H9 (cell line): ENCODE measurements at regions not wholly inside any gene's neighbourhood (a gene's known extent, or its start where the extent isn't known, plus 50 kb on each side); places are given as distances from the start of the nearest gene placed in this dataset.

Experiments
- DNase-seq: peaks from one replicate; pipeline ENCODE4 v3.0.0-alpha.2; 2017
- H2AFZ ChIP-seq: one replicate; pipeline ENCODE4 v1.6.1; 2013; ENCODE audit warnings: mild to moderate bottlenecking, low read length, control low read depth, moderate library complexity
- H2AK5ac ChIP-seq: 2 replicates; pipeline ENCODE4 v1.6.1; 2013; ENCODE audit warnings: low read length, control low read depth, mixed read lengths; ENCODE audit not compliant: insufficient read length
- H2BK120ac ChIP-seq: one replicate; pipeline ENCODE4 v1.6.1; 2013; ENCODE audit warnings: low read depth, mild to moderate bottlenecking, low read length, control low read depth, inconsistent platforms; ENCODE audit not compliant: poor library complexity, severe bottlenecking
- H2BK12ac ChIP-seq: 2 replicates; pipeline ENCODE4 v1.6.1; 2013; ENCODE audit warnings: low read length, control low read depth, mixed read lengths, low read depth; ENCODE audit not compliant: insufficient read length
- H2BK15ac ChIP-seq: 2 replicates; pipeline ENCODE4 v1.6.1; 2013; ENCODE audit warnings: low read depth, low read length, control low read depth
- H2BK20ac ChIP-seq: one replicate; pipeline ENCODE4 v1.6.1; 2013; ENCODE audit warnings: low read depth, mild to moderate bottlenecking, low read length, control low read depth, inconsistent platforms; ENCODE audit not compliant: poor library complexity, severe bottlenecking
- H2BK5ac ChIP-seq: 2 replicates; pipeline ENCODE4 v1.6.1; 2013; ENCODE audit warnings: low read length, control low read depth, mixed read lengths; ENCODE audit not compliant: insufficient read length
- H3K14ac ChIP-seq: 2 replicates; pipeline ENCODE4 v1.6.1; 2013; ENCODE audit warnings: low read length, control low read depth; ENCODE audit not compliant: insufficient read depth
- H3K18ac ChIP-seq: 2 replicates; pipeline ENCODE4 v1.6.1; 2013; ENCODE audit warnings: low read depth, mild to moderate bottlenecking, mixed read lengths, low read length, control low read depth; ENCODE audit not compliant: insufficient read length
- H3K23ac ChIP-seq: 2 replicates; pipeline ENCODE4 v1.6.1; 2013; ENCODE audit warnings: low read length, control low read depth, mixed read lengths, low read depth; ENCODE audit not compliant: insufficient read length
- H3K23me2 ChIP-seq: 2 replicates; pipeline ENCODE4 v1.6.1; 2013; ENCODE audit warnings: low read depth, mild to moderate bottlenecking, mixed read lengths, low read length, control low read depth; ENCODE audit not compliant: insufficient read length, poor library complexity, severe bottlenecking
- H3K27ac ChIP-seq: 2 replicates; pipeline ENCODE4 v1.5.1; 2013; ENCODE audit warnings: low read length, control low read depth, mixed read lengths, low read depth; ENCODE audit not compliant: insufficient read length
- H3K27me3 ChIP-seq: 2 replicates; pipeline ENCODE4 v1.6.1; 2013; ENCODE audit warnings: low read length, control low read depth, inconsistent platforms; ENCODE audit not compliant: insufficient read depth
- H3K4ac ChIP-seq: 2 replicates; pipeline ENCODE4 v1.6.1; 2013; ENCODE audit warnings: low read depth, mild to moderate bottlenecking, control low read depth, inconsistent platforms, low read length, moderate library complexity
- H3K4me1 ChIP-seq: 2 replicates; pipeline ENCODE4 v1.6.1; 2013; ENCODE audit warnings: low read length, control low read depth, inconsistent platforms; ENCODE audit not compliant: insufficient read depth
- H3K4me2 ChIP-seq: 2 replicates; pipeline ENCODE4 v1.6.1; 2013; ENCODE audit warnings: low read length, control low read depth, mixed read lengths; ENCODE audit not compliant: insufficient read length, insufficient read depth
- H3K56ac ChIP-seq: 2 replicates; pipeline ENCODE4 v1.6.1; 2013; ENCODE audit warnings: low read depth, mild to moderate bottlenecking, mixed read lengths, low read length, control low read depth; ENCODE audit not compliant: insufficient read length
- H3K79me1 ChIP-seq: 2 replicates; pipeline ENCODE4 v1.6.1; 2013; ENCODE audit warnings: low read depth, mild to moderate bottlenecking, moderate library complexity, low read length, control low read depth, inconsistent platforms; ENCODE audit not compliant: insufficient read depth, poor library complexity, severe bottlenecking
- H3K79me2 ChIP-seq: 2 replicates; pipeline ENCODE4 v1.6.1; 2013; ENCODE audit warnings: low read length, control low read depth, inconsistent platforms; ENCODE audit not compliant: insufficient read depth
- H3K9ac ChIP-seq: 2 replicates; pipeline ENCODE4 v1.6.1; 2013; ENCODE audit warnings: low read length, control low read depth, mixed read lengths; ENCODE audit not compliant: insufficient read length; ENCODE audit errors: extremely low read depth
- H3K9me3 ChIP-seq: one replicate; pipeline ENCODE4 v1.6.1; 2013; ENCODE audit warnings: low read depth, low read length, inconsistent platforms; ENCODE audit not compliant: control insufficient read depth
- H3T11ph ChIP-seq: one replicate; pipeline ENCODE4 v1.6.1; 2013; ENCODE audit warnings: mild to moderate bottlenecking, low read length, control low read depth, inconsistent platforms
- H4K20me1 ChIP-seq: one replicate; pipeline ENCODE4 v1.6.1; 2013; ENCODE audit not compliant: control insufficient read depth, insufficient read length, insufficient read depth
- H4K5ac ChIP-seq: 2 replicates; pipeline ENCODE4 v1.6.1; 2013; ENCODE audit warnings: low read depth, mild to moderate bottlenecking, mixed read lengths, low read length, control low read depth; ENCODE audit not compliant: insufficient read length
- H4K8ac ChIP-seq: replicated peaks from 2 replicates; pipeline ENCODE4 v1.6.1; 2013; ENCODE audit warnings: low read length, control low read depth, mixed read lengths, low read depth; ENCODE audit not compliant: insufficient read length
- H4K91ac ChIP-seq: 2 replicates; pipeline ENCODE4 v1.6.1; 2013; ENCODE audit warnings: low read depth, mild to moderate bottlenecking, moderate library complexity, mixed read lengths, low read length, control low read depth; ENCODE audit not compliant: insufficient read length
- H3K27ac Mint-ChIP-seq, 3 experiments: 2 replicates in 2 of 3; 3 replicates in 1 of 3; pipeline ENCODE4 v1.8.0; 2020 to 2021; ENCODE audit warnings: mixed read lengths in 3 of 3, mild to moderate bottlenecking in 1 of 3, moderate library complexity in 1 of 3
- H3K27me3 Mint-ChIP-seq: 2 replicates; pipeline ENCODE4 v1.8.0; 2021; ENCODE audit warnings: low read depth, mild to moderate bottlenecking, moderate library complexity, mixed read lengths
- H3K36me3 Mint-ChIP-seq, 3 experiments: 2 replicates in 2 of 3; 3 replicates in 1 of 3; pipeline ENCODE4 v1.8.0; 2020 to 2021; ENCODE audit warnings: low read depth in 3 of 3, mixed read lengths in 3 of 3; ENCODE audit not compliant: insufficient read depth in 1 of 3
- H3K4me1 Mint-ChIP-seq, 2 experiments: 2 replicates each; pipeline ENCODE4 v1.8.0; 2020; ENCODE audit warnings: mixed read lengths in 2 of 2
- H3K4me3 Mint-ChIP-seq, 2 experiments: 2 replicates in 1 of 2; 3 replicates in 1 of 2; pipeline ENCODE4 v1.8.0; 2020 to 2021; ENCODE audit warnings: mild to moderate bottlenecking in 2 of 2, mixed read lengths in 2 of 2, moderate library complexity in 1 of 2
- H3K9me3 Mint-ChIP-seq, 2 experiments: 2 replicates in 1 of 2; 3 replicates in 1 of 2; pipeline ENCODE4 v1.8.0; 2020; ENCODE audit warnings: mild to moderate bottlenecking in 2 of 2, mixed read lengths in 2 of 2, moderate library complexity in 1 of 2
- CTCF ChIP-seq: fragments of 200-600 bp; sonication (generic); conservative IDR thresholded peaks from 3 replicates; pipeline ENCODE4 v1.8.0; 2021; ENCODE audit warnings: antibody characterized with exemption, mild to moderate bottlenecking
- WGBS: extraction: QIAGEN DNeasy Blood & Tissue Kit; methylation state at CpG from one replicate; pipeline ENCODE4 v1.1.7; 2013; ENCODE audit warnings: missing lambda C conversion rate, low lambda C conversion rate, mixed read lengths; ENCODE audit not compliant: insufficient read length; ENCODE audit errors: extremely low coverage; 5-methylcytosine and 5-hydroxymethylcytosine counted together

- DNase-seq = no peak
- Histone ChIP-seq H3K23me2 (no peaks in the 10 kb centered on the region), H4K20me1 (no peaks in the 10 kb centered on the region), H3K27ac (no peak overlapping the region), H2AFZ (no peak overlapping the region), H3K27me3 (no peaks in the 10 kb centered on the region), H3K23ac (no peak overlapping the region), H2BK20ac (no peak overlapping the region), H2BK12ac (no peak overlapping the region), H3K18ac (no peak overlapping the region), H3K14ac (no peak overlapping the region), H4K5ac (no peak overlapping the region), H2BK15ac (no peak overlapping the region), H3K4me1 (no peaks in the 10 kb centered on the region), H4K91ac (no peak overlapping the region), H4K8ac (no peak overlapping the region), H3K79me1 (no peaks in the 10 kb centered on the region), H3T11ph (no peak overlapping the region), H3K9me3 (no peaks in the 10 kb centered on the region), H3K4me2 (no peak overlapping the region), H2BK120ac (no peak overlapping the region), H2AK5ac (no peak overlapping the region), H3K4ac (no peak overlapping the region), H3K56ac (no peak overlapping the region), H3K9ac (no peak overlapping the region), H2BK5ac (no peak overlapping the region), H3K79me2 (no peaks in the 10 kb centered on the region)
- Mint-ChIP-seq H3K27ac (no peak overlapping the region), H3K27me3 (no peaks in the 10 kb centered on the region; the same call in 1 of the 2 replicates), H3K4me3 (no peak overlapping the region), H3K36me3 (no peaks in the 10 kb centered on the region), H3K9me3 (no peaks in the 10 kb centered on the region), H3K4me1 (peaks cover 6 to 7% of the 10 kb centered on the region in 2 experiments; a peak in 2 of 4 replicates)
- no CpG with 5 or more reads among the region's 6 CpGs for WGBS
- no peak for TF ChIP-seq CTCF
These were observed 313.4 kb downstream of the COG6 start for GRCh38 chr13:39968646-39969475.
